HG02973 (cell line): ENCODE measurements at regions not wholly inside any gene's neighbourhood (a gene's known extent, or its start where the extent isn't known, plus 50 kb on each side); places are given as distances from the start of the nearest gene placed in this dataset.

ENCODE experiments used
- ATAC-seq: cut with Tn5 transposase; IDR thresholded peaks from one replicate; pipeline ENCODE4 v1.9.1; 2021; ENCODE audit warnings: moderate library complexity; ENCODE audit not compliant: unreplicated experiment

DNA sequence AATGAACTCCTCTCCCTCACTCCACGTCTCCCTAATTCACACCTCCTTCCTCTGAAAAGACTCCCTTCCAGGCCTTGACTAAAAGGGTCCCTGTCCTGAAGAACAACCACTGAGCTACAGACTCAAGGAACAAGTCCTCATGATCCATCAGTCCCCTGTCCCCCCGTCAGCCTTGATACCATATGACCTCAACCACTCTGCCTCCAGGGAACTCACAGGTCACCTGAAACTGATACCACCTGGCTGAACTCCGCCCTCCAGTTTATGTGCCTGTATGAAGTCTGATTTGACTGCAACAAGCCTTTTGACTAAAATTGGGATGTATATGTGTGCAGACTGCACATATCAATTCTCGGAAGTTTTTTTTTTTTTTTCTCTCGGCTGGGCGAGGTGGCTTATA, 88.7 kb downstream of the UGCG start:
- ATAC-seq, result peak; percentile 43

- no peak for ATAC-seq
Observed at GRCh38 chr9:111986035-111986556, 89.5 kb downstream of the UGCG start.
